ELR (cell line): ENCODE measurements at regions not wholly inside any gene's neighbourhood (a gene's known extent, or its start where the extent isn't known, plus 50 kb on each side); places are given as distances from the start of the nearest gene placed in this dataset.
A peak's percentile ranks its signal among the peaks of the same experiment; 100 is the strongest.

Experiments used
- DNase-seq: peaks from one replicate; pipeline ENCODE4 v3.0.0-alpha.2; 2015; ENCODE audit warnings: low read depth

GRCh38 chr1:186620566-186621350 is 59.5 kb downstream of the PTGS2 start:
- DNase-seq: peak; percentile 64

- peak; percentile 69 for DNase-seq
These were observed 61.6 kb downstream of the PTGS2 start for GRCh38 chr1:186618401-186619170.

- DNase-seq: no peak
These were observed 62.3 kb downstream of the PTGS2 start for GRCh38 chr1:186617926-186618325.

GRCh38 chr1:186616511-186616910 is 63.7 kb downstream of the PTGS2 start:
- no peak for DNase-seq

- no peak for DNase-seq
These were observed 64.9 kb downstream of the PTGS2 start for GRCh38 chr1:186615332-186615731.

GRCh38 chr1:186611156-186611555 is 69.1 kb downstream of the PTGS2 start:
- no peak for DNase-seq

- no peak for DNase-seq
These were observed 71.0 kb downstream of the PTGS2 start for GRCh38 chr1:186609183-186609582.

- peak; percentile 79 for DNase-seq
These were observed 74.4 kb downstream of the PTGS2 start for GRCh38 chr1:186605762-186606350.

- peak; percentile 44 for DNase-seq
These were observed 84.3 kb downstream of the PTGS2 start for GRCh38 chr1:186595969-186596368.

- DNase-seq: no peak
These were observed 101.8 kb downstream of the PTGS2 start for GRCh38 chr1:186578325-186579016.

GRCh38 chr1:186577633-186578032 is 102.6 kb downstream of the PTGS2 start:
- no peak for DNase-seq

- DNase-seq: no peak
These were observed 103.0 kb downstream of the PTGS2 start for GRCh38 chr1:186577216-186577615.

GRCh38 chr1:186575348-186575747 is 104.9 kb downstream of the PTGS2 start:
- peak; percentile 15 for DNase-seq

GRCh38 chr1:186574926-186575325 is 105.3 kb downstream of the PTGS2 start:
- no peak for DNase-seq

- no peak for DNase-seq
These were observed 107.7 kb downstream of the PTGS2 start for GRCh38 chr1:186572509-186572908.

GRCh38 chr1:186571771-186572170 is 108.5 kb downstream of the PTGS2 start:
- no peak for DNase-seq

- no peak for DNase-seq
These were observed 108.9 kb upstream of the PDC start for GRCh38 chr1:186569856-186570255.

GRCh38 chr1:186568221-186568620 is 107.3 kb upstream of the PDC start:
- DNase-seq: no peak

GRCh38 chr1:186566140-186566855 is 105.4 kb upstream of the PDC start:
- peak; percentile 73 for DNase-seq

- DNase-seq: no peak
These were observed 103.7 kb upstream of the PDC start for GRCh38 chr1:186564582-186564981.

GRCh38 chr1:186559601-186560116 is 98.7 kb upstream of the PDC start:
- peak; percentile 91 for DNase-seq
